CD1c-positive myeloid dendritic cell (primary cell): ENCODE measurements at regions not wholly inside any gene's neighbourhood (a gene's known extent, or its start where the extent isn't known, plus 50 kb on each side); places are given as distances from the start of the nearest gene placed in this dataset.
"Not testable (repeated sequence)": the region's sequence is repeated elsewhere in the genome, so short reads cannot be mapped to it uniquely, and the experiment has no call there.

ENCODE experiments used
- DNase-seq: peaks from one replicate; pipeline ENCODE4 v3.0.0-alpha.2; 2016; ENCODE audit errors: extremely low spot score

- DNase-seq = not testable (repeated sequence)
Measured at GRCh38 chr7:76971201-76971600, 61.0 kb downstream of the SPDYE17 start.

- DNase-seq = peak; percentile 69
Measured at GRCh38 chr7:76969892-76970291, 62.3 kb downstream of the SPDYE17 start.

- not testable (repeated sequence) for DNase-seq
Measured at GRCh38 chr7:76965731-76966548, 66.2 kb downstream of the SPDYE17 start.

- DNase-seq = not testable (repeated sequence)
Measured at GRCh38 chr7:76964050-76964449, 68.1 kb downstream of the SPDYE17 start.

GRCh38 chr7:76963061-76963460 lies 69.1 kb downstream of the SPDYE17 start:
- not testable (repeated sequence) for DNase-seq

- DNase-seq = not testable (repeated sequence)
Measured at GRCh38 chr7:76960400-76960986, 71.7 kb downstream of the SPDYE17 start.

GRCh38 chr7:76959573-76960399 lies 72.4 kb downstream of the SPDYE17 start:
- not testable (repeated sequence) for DNase-seq

- DNase-seq = not testable (repeated sequence)
Measured at GRCh38 chr7:76956531-76956930, 75.6 kb downstream of the SPDYE17 start.

GRCh38 chr7:76955124-76955523 lies 77.0 kb downstream of the SPDYE17 start:
- DNase-seq = not testable (repeated sequence)

- DNase-seq = not testable (repeated sequence)
Measured at GRCh38 chr7:76944603-76945002, 87.6 kb downstream of the SPDYE17 start.

GRCh38 chr7:76941809-76942765 lies 90.1 kb downstream of the SPDYE17 start:
- not testable (repeated sequence) for DNase-seq

GRCh38 chr7:76937781-76938180 lies 94.4 kb downstream of the SPDYE17 start:
- not testable (repeated sequence) for DNase-seq

GRCh38 chr7:76937330-76937729 lies 94.8 kb downstream of the SPDYE17 start:
- DNase-seq = not testable (repeated sequence)

- DNase-seq = not testable (repeated sequence)
Measured at GRCh38 chr7:76936346-76936745, 95.8 kb downstream of the SPDYE17 start.

- DNase-seq = not testable (repeated sequence)
Measured at GRCh38 chr7:76934711-76935110, 97.5 kb downstream of the SPDYE17 start.

- not testable (repeated sequence) for DNase-seq
Measured at GRCh38 chr7:76932957-76933356, 99.2 kb downstream of the SPDYE17 start.

- not testable (repeated sequence) for DNase-seq
Measured at GRCh38 chr7:76931441-76931840, 100.7 kb downstream of the SPDYE17 start.

GRCh38 chr7:76930416-76930815 lies 101.7 kb downstream of the SPDYE17 start:
- not testable (repeated sequence) for DNase-seq

GRCh38 chr7:76928751-76929150 lies 103.4 kb downstream of the SPDYE17 start:
- DNase-seq = not testable (repeated sequence)

GRCh38 chr7:76927741-76928393 lies 104.3 kb downstream of the SPDYE17 start:
- peak; percentile 50 for DNase-seq
